Activated naive CD8-positive, alpha-beta T cell treated with anti-CD3 and anti-CD28 coated beads, Interleukin-2, amount 50 U/mL, for 24 hours (primary cell): ENCODE measurements at regions not wholly inside any gene's neighbourhood (a gene's known extent, or its start where the extent isn't known, plus 50 kb on each side); places are given as distances from the start of the nearest gene placed in this dataset.

Source experiments
- ATAC-seq: fragments of 150-1000 bp; cut with Tn5 transposase; one replicate; pipeline ENCODE4 v1.10.0; 2021
- DNase-seq: peaks from one replicate; pipeline ENCODE4 v3.0.0; 2021
- H3K27ac Mint-ChIP-seq: one replicate; pipeline ENCODE4 v1.8.0; 2021; ENCODE audit warnings: mild to moderate bottlenecking, mixed read lengths
- H3K27me3 Mint-ChIP-seq: one replicate; pipeline ENCODE4 v1.8.0; 2021; ENCODE audit warnings: mixed read lengths
- H3K36me3 Mint-ChIP-seq: one replicate; pipeline ENCODE4 v1.8.0; 2021; ENCODE audit warnings: low read depth, mixed read lengths
- H3K4me1 Mint-ChIP-seq: one replicate; pipeline ENCODE4 v1.8.0; 2021; ENCODE audit warnings: mixed read lengths
- H3K4me3 Mint-ChIP-seq: one replicate; pipeline ENCODE4 v1.8.0; 2021; ENCODE audit warnings: mild to moderate bottlenecking, moderate library complexity, mixed read lengths
- H3K9me3 Mint-ChIP-seq: one replicate; pipeline ENCODE4 v1.8.0; 2021; ENCODE audit warnings: mixed read lengths

DNA sequence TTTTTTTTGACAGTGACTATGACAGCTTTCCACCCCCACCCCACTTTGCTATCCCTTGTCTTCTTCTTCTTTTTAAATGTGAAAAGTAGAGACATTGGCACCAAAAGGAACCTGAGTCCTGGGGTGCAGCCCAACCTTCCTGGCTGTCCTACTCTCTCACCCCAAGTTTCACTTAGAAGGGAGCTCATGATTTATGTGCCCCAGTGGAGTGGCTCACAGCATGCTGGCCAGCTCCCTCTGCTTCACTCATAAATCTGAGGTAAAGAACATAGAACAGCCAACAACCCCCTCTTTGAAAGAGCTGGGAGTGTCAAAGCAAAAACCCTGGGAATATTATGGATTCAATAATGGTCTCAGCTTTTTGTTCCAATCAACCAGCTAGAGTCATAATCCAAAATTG lies 196.3 kb upstream of the DAPK1 start:
- Mint-ChIP-seq H3K4me3 (no peak overlapping the region), H3K27ac (no peak overlapping the region)

DNA sequence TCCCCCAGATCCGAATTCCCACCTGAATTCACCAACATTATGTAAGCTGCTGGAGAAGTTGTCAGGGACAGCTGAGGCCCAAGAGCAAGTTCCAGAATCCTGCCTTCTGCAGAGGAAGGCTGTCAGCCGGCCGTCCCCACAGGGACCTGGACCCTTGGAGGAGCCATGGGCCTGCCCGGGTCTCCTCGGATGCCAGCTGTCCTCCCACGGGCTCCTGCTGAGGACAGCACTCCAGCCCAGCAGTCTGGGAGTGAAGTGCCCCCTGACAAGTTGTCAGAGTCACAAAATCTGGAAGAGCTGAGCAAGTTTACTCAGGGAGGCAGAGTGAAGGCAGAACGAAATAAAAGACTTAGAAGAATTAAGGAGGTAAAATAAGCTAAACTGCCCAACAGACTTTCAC lies 192.5 kb upstream of the DAPK1 start:
- Mint-ChIP-seq H3K27me3 (peaks cover 5% of the 10 kb centered on the region), H3K4me1 (no peaks in the 10 kb centered on the region), H3K9me3 (no peaks in the 10 kb centered on the region), H3K4me3 (no peak overlapping the region), H3K27ac (no peak overlapping the region), H3K36me3 (no peaks in the 10 kb centered on the region)
- no peak for DNase-seq
- no peak for ATAC-seq

More for the DNA sequence above, 196.3 kb upstream of the DAPK1 start:
- H3K36me3 Mint-ChIP-seq = no peaks in the 10 kb centered on the region
- peaks cover 3% of the 10 kb centered on the region for H3K27me3 Mint-ChIP-seq
- DNase-seq (no peak), ATAC-seq (no peak)
- no peaks in the 10 kb centered on the region for H3K9me3 Mint-ChIP-seq
- no peaks in the 10 kb centered on the region for H3K4me1 Mint-ChIP-seq

- H3K4me1 Mint-ChIP-seq = no peaks in the 10 kb centered on the region
- no peaks in the 10 kb centered on the region for H3K36me3 Mint-ChIP-seq
- H3K9me3 Mint-ChIP-seq = no peaks in the 10 kb centered on the region
- DNase-seq (no peak), ATAC-seq (no peak)
- no peak overlapping the region for H3K27ac Mint-ChIP-seq
- peaks cover 5% of the 10 kb centered on the region for H3K27me3 Mint-ChIP-seq
- no peak overlapping the region for H3K4me3 Mint-ChIP-seq
Measured at GRCh38 chr9:87306006-87306405, 191.7 kb upstream of the DAPK1 start.

- H3K36me3 Mint-ChIP-seq = no peaks in the 10 kb centered on the region
- H3K9me3 Mint-ChIP-seq = no peaks in the 10 kb centered on the region
- H3K4me3 Mint-ChIP-seq = no peak overlapping the region
- H3K27ac Mint-ChIP-seq = no peak overlapping the region
- DNase-seq = no peak
- H3K4me1 Mint-ChIP-seq = no peaks in the 10 kb centered on the region
- no peak for ATAC-seq
- peaks cover 7% of the 10 kb centered on the region for H3K27me3 Mint-ChIP-seq
Measured at GRCh38 chr9:87307848-87308247, 189.8 kb upstream of the DAPK1 start.

DNA sequence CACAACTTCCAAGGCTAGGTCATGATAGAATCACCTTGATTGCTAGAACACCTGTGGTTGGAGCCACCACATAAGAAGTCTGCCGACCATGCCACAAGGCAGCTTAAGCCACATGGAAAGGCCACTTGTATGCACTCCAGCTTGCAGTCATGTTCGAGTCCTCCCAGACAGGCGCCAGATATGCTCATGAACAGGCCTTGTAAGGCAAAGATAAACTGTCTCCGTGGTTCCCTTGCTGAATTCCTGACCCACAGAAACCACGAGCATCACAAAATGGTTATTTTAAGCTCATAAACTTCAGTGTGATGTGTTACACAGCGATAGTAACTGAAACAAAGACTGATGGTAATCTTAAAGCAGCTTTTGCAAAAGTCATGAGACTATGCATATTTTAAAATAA lies 188.4 kb upstream of the DAPK1 start:
- ATAC-seq = no peak
- Mint-ChIP-seq H3K27ac (no peak overlapping the region), H3K9me3 (no peaks in the 10 kb centered on the region), H3K4me1 (no peaks in the 10 kb centered on the region), H3K36me3 (no peaks in the 10 kb centered on the region), H3K27me3 (peaks cover 7% of the 10 kb centered on the region), H3K4me3 (no peak overlapping the region)
- DNase-seq = no peak

DNA sequence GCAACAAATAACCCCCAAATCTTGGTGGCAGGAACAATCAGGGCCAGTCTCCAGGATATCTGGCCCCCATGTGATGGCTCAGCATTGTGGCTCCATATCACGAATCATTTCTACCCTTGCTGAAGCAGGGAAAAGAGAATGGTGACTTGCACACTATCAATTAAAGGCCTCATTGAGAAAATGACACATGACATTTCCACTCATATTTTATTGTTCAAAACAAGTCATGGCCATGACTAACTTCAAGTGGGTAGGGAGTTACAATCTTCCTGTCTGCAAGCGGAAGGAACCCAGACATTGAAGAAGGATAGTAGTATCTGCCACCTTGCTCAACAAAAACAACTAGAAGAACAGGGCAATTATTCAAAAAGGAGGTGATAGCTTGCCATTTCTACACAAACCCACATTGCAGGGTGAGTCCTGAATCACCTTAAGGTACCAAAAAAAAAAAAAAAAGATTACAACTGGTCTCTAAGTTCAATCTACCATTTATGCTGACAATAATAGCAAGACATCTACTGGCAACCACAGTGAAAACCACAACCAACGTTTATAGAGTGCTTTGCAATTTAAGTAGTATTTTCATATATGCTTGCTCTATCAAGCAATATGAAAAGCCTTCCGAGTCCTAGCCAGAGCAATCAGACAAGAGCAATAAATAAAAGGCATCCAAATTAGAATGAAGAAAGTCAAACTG lies 186.7 kb upstream of the DAPK1 start:
- Mint-ChIP-seq H3K27ac (no peak overlapping the region), H3K4me3 (no peak overlapping the region), H3K4me1 (no peaks in the 10 kb centered on the region), H3K36me3 (no peaks in the 10 kb centered on the region), H3K9me3 (peaks cover 4% of the 10 kb centered on the region), H3K27me3 (peaks cover 7% of the 10 kb centered on the region)
- DNase-seq (no peak), ATAC-seq (no peak)

- no peak overlapping the region for H3K4me3 Mint-ChIP-seq
- peaks cover 4% of the 10 kb centered on the region for H3K9me3 Mint-ChIP-seq
- H3K36me3 Mint-ChIP-seq = no peaks in the 10 kb centered on the region
- H3K27me3 Mint-ChIP-seq = peaks cover 2% of the 10 kb centered on the region
- H3K27ac Mint-ChIP-seq = no peak overlapping the region
- ATAC-seq (no peak), DNase-seq (no peak)
- no peaks in the 10 kb centered on the region for H3K4me1 Mint-ChIP-seq
Measured at GRCh38 chr9:87319656-87320055, 178.0 kb upstream of the DAPK1 start.

- H3K9me3 Mint-ChIP-seq = peaks cover 4% of the 10 kb centered on the region
- DNase-seq (no peak), ATAC-seq (no peak)
- H3K27me3 Mint-ChIP-seq = peaks cover 2% of the 10 kb centered on the region
- no peaks in the 10 kb centered on the region for H3K4me1 Mint-ChIP-seq
- H3K36me3 Mint-ChIP-seq = no peaks in the 10 kb centered on the region
- H3K4me3 Mint-ChIP-seq = no peak overlapping the region
- no peak overlapping the region for H3K27ac Mint-ChIP-seq
Measured at GRCh38 chr9:87320146-87320884, 177.4 kb upstream of the DAPK1 start.

DNA sequence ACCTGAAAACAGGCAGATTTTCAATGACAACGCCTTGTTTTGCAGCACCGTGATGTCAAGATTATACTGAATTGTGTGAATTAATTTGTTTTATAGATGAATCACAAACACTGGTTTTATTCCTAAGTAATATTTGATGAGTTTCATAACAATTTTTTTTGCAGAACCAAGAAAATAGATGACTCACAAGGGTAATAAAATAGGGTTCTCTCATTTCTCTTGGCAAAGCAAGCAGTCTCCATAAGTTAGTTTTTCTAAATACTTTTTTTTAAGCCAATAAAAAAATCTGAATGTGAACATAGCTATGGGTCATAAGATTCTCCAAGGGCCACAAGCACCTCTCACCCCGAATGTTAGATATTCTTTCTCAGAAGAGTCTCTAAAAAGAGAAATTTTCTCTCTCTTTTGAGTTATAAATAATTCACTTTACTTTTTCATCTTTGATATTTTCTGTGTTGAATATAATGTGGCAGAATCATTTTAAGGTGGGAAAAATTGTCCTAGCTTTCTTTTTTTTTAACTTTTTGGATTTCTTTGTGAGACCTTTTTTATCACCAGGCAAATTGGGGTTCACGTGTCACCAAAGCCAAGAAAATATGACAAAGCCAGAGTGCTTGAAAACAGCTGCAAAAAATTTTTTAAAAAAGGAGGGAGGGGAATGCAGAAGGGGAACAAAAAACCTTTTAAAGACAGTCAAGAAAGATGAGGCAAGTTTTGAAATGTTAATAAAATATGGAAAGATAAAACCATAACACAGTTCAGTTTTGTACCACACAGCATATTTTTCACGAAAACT lies 174.6 kb upstream of the DAPK1 start:
- Mint-ChIP-seq H3K27ac (no peak overlapping the region), H3K4me3 (no peak overlapping the region), H3K9me3 (no peaks in the 10 kb centered on the region), H3K36me3 (no peaks in the 10 kb centered on the region), H3K27me3 (peaks cover 10% of the 10 kb centered on the region), H3K4me1 (no peaks in the 10 kb centered on the region)
- no peak for DNase-seq
- no peak for ATAC-seq

DNA sequence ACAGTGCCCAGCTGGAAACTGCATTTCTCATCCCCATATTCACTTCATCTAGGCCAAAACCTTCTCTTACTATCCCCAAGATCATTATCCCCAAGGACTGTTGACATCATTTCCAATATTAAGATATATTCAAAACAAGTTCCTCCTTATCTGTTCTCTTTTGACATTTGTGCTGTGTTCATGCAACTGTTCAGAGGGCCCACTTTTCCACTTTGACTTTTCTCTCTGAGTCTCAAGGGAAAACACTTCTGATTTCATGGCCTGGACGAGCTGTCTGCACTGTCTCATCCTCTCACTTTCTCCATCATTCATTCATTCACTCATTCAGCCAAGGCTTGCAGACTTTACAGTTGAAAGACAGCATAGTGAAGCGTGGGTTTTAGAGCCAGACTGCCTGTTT lies 173.7 kb upstream of the DAPK1 start:
- Mint-ChIP-seq H3K27me3 (peaks cover 10% of the 10 kb centered on the region), H3K9me3 (no peaks in the 10 kb centered on the region), H3K4me3 (no peak overlapping the region), H3K27ac (no peak overlapping the region), H3K4me1 (no peaks in the 10 kb centered on the region), H3K36me3 (no peaks in the 10 kb centered on the region)
- no peak for ATAC-seq
- DNase-seq = no peak

- H3K4me1 Mint-ChIP-seq = no peaks in the 10 kb centered on the region
- H3K9me3 Mint-ChIP-seq = no peaks in the 10 kb centered on the region
- DNase-seq (no peak), ATAC-seq (no peak)
- no peak overlapping the region for H3K27ac Mint-ChIP-seq
- H3K27me3 Mint-ChIP-seq = peaks cover 12% of the 10 kb centered on the region
- H3K4me3 Mint-ChIP-seq = no peak overlapping the region
- no peaks in the 10 kb centered on the region for H3K36me3 Mint-ChIP-seq
Measured at GRCh38 chr9:87324613-87325194, 173.0 kb upstream of the DAPK1 start.

DNA sequence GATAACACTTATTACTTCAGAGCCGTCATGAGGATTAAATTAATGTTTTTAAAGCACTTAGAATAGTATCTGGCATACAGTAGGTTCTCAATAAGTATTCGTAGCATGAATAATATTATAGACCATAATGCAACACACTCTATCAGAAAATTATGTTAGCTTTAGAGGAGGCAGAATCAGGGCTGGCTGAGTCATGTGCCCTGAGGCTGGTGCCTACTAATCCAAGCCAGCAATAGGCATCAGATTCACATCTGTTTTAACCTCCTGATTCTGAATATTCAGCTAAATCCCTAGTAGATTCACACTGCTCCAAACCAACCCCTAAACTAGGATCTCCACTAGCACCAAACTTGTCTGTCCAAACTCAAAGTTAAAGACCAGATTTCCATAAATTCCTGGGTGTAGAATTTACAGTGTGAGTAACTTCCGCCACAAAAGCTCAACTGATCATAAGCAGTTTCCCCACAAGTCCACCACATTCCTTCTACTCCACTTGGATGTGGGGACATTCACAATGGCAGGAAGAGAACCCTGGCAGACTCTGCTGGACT lies 170.0 kb upstream of the DAPK1 start:
- DNase-seq (no peak), ATAC-seq (no peak)
- H3K27ac Mint-ChIP-seq = no peak overlapping the region
- H3K9me3 Mint-ChIP-seq = peaks cover 13% of the 10 kb centered on the region
- no peaks in the 10 kb centered on the region for H3K4me1 Mint-ChIP-seq
- H3K27me3 Mint-ChIP-seq = peaks cover 14% of the 10 kb centered on the region
- no peak overlapping the region for H3K4me3 Mint-ChIP-seq
- no peaks in the 10 kb centered on the region for H3K36me3 Mint-ChIP-seq

DNA sequence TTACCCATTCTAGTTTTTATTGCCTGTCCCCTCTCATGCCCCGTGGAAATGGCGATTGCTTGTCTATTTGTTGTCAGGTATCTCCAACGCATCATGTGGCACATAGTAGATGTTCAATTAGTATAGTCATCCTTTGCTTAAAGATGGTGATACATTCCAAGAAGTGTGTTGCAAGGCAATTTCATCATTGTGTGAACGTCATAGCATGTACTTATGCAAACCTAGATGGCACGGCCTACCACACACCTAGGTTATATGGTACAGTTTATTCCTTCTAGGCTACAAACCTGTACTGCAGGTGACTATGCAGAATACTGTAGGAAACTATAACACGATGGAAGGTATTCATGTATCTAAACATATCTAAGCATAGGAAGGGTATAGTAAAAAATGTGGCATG lies 163.9 kb upstream of the DAPK1 start:
- ATAC-seq = no peak
- Mint-ChIP-seq H3K36me3 (no peaks in the 10 kb centered on the region), H3K4me1 (peaks cover 10% of the 10 kb centered on the region), H3K27ac (no peak overlapping the region), H3K9me3 (peaks cover 13% of the 10 kb centered on the region), H3K4me3 (no peak overlapping the region), H3K27me3 (peaks cover 29% of the 10 kb centered on the region)
- no peak for DNase-seq

DNA sequence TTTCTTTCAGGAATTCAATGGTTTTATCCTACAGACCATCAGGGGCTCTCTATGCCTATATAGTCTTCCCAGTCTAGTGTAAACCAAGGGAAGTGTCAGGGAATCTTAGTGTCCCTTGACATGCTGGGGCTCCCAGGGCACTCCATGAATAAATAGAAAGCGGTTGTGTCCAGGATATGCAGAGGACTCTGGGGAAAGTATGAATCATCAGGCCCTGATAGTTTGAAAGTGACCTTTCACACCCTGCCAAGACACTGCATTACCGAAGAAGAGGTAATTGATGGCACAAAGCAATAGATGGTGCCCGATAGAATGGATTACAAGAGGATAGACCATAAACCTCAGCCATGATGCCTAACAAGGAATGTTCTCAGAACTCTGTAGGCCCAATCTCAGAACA lies 163.3 kb upstream of the DAPK1 start:
- H3K4me1 Mint-ChIP-seq = peaks cover 10% of the 10 kb centered on the region
- ATAC-seq (no peak), DNase-seq (no peak)
- no peak overlapping the region for H3K27ac Mint-ChIP-seq
- peaks cover 13% of the 10 kb centered on the region for H3K9me3 Mint-ChIP-seq
- H3K36me3 Mint-ChIP-seq = no peaks in the 10 kb centered on the region
- H3K4me3 Mint-ChIP-seq = no peak overlapping the region
- peaks cover 28% of the 10 kb centered on the region for H3K27me3 Mint-ChIP-seq
